ENCODE measurements at regions not wholly inside any gene's neighbourhood (a gene's known extent, or its start where the extent isn't known, plus 50 kb on each side); places are given as distances from the start of the nearest gene placed in this dataset.
"Not testable (repeated sequence)": the region's sequence is repeated elsewhere in the genome, so short reads cannot be mapped to it uniquely, and the experiment has no call there.

DNA sequence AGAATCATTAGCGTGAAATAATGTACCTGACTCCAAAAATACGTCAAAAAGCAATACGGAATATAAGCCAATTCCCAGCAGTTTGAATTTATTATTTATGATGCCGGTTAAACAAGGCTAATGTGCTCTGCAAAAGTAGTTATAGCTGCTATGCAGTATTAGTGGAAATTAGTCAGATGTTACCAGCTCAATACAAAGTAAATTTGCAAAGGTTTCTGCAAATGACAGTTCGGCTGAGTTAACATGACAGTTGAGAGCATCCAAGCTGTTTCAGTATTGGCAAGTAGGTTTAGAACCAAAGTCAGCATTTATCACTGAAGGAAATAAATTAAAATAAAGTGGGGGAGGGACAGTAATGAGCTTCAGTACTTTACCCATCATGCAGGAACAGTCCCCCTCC, 1665.8 kb upstream of the FLRT2 start:
- no peaks in the 10 kb centered on the region for H3K36me3 Mint-ChIP-seq
- no peak overlapping the region for H3K4me3 Mint-ChIP-seq
- ATAC-seq, result no peak
- H3K27me3 Mint-ChIP-seq, result no peaks in the 10 kb centered on the region
- H3K9me3 Mint-ChIP-seq, result peaks cover 10% of the 10 kb centered on the region
- no peak overlapping the region for H3K27ac Mint-ChIP-seq
- H3K4me1 Mint-ChIP-seq, result no peaks in the 10 kb centered on the region

DNA sequence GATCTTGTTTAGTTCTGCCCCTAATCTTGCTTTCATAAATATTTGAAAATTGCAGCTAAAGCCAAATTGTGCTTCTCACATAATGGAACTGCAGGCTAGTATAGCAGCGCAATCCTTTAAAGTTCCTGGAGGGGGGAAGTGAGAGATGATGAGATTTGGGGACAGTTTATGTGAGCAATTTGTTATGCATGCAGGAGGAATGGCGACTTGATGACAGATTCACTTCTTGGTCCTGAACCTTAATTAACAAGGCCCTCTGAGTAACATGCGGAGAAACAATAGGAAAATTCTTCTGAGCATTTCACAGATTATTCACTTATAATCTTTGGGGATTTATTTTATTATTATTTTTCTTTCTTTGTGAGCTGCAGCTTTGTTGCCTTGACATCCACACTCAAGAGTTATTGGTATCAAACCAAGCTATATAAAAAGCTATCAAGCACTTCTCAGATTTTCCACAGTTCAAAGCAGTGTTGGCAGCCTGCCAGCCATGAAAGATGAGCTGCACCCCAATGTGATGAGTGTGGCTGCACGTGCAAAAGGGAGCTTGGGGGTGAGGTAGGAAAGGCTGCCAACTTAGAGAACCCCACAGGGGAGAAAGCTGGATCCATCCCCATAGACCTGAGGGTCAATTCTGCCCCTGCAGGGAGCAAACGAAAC, 1662.2 kb upstream of the FLRT2 start:
- Mint-ChIP-seq H3K4me1 (no peaks in the 10 kb centered on the region), H3K36me3 (no peaks in the 10 kb centered on the region), H3K9me3 (peaks cover 4% of the 10 kb centered on the region), H3K27me3 (no peaks in the 10 kb centered on the region), H3K4me3 (no peak overlapping the region), H3K27ac (no peak overlapping the region)
- ATAC-seq, result no peak

DNA sequence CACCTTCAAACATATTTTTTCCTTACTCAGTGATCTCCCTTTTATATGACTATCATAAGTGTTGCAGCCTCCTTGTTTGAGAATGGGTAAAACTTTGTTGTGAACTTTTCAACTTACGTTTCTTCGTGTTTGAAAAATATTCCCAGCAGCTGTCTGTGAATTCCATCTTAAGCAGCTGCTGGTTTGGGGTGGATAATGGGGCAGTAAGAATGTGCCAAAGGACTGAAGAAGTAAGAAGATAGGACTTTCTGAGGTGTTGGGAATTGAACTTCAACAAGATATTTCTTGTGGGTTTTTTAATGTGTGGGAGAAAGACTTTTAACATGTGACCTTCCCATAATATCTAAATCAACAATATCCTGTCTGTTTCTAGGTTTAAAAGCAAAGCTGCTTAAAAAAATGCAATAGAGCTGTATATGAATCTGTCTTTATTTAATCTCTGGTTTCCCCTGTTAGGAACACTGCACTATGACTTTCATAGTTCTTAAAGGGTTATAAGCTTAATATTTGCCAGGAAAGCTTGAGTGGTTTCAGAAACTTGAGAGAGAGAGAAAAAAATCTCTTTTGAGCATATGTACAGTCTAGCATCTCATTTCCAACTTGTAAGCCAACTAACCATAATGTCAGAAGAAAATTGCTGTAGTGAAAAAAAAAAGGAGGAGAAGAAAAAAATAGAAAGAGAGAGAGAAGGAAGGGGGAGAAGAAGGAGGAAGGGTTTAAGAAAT, 1659.2 kb upstream of the FLRT2 start:
- H3K27me3 Mint-ChIP-seq, result no peaks in the 10 kb centered on the region
- no peak overlapping the region for H3K4me3 Mint-ChIP-seq
- H3K27ac Mint-ChIP-seq, result no peak overlapping the region
- ATAC-seq, result no peak
- no peaks in the 10 kb centered on the region for H3K4me1 Mint-ChIP-seq
- no peaks in the 10 kb centered on the region for H3K36me3 Mint-ChIP-seq
- no peaks in the 10 kb centered on the region for H3K9me3 Mint-ChIP-seq

DNA sequence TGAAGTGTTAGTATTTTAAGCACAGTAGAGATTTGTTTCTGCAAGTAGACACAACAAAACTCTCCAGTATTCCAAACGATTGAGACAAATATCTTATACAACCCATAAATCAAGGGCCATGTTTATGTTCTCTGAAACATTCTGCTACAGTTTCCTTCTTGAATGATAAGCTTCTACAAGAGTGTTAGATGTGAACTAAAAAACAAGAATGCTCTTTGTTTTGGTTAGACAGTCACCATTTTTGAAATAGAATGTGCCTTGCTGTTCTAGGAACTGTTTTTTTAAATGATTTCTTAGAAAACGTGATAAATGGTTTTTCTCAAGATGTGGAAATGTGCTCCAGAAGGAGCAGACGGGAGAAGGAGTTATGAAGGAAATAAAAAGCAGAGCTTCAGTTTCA, 1656.3 kb upstream of the FLRT2 start:
- no peak overlapping the region for H3K4me3 Mint-ChIP-seq
- H3K27me3 Mint-ChIP-seq, result no peaks in the 10 kb centered on the region
- peaks cover 5% of the 10 kb centered on the region for H3K9me3 Mint-ChIP-seq
- H3K27ac Mint-ChIP-seq, result no peak overlapping the region
- no peak for ATAC-seq
- H3K36me3 Mint-ChIP-seq, result no peaks in the 10 kb centered on the region
- no peaks in the 10 kb centered on the region for H3K4me1 Mint-ChIP-seq

DNA sequence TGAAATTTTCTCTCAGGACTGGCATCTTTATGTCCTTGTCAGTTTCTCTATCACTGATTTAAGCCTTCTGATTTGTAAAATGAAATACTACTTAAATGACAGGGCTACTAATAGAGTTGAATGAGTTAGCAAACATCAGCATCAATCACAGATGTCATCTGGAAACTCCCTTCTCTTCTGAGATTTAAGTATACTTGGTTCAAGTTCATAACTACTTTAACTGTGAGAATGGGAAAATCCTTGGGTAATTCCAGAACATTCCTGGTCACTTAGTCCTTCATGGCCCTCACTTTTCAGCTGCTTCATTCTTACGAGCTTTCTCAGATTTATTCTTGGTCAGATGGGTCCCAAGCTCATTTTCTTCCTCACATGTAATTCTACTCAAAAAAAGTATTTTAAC, 1655.3 kb upstream of the FLRT2 start:
- Mint-ChIP-seq H3K27me3 (no peaks in the 10 kb centered on the region), H3K4me1 (no peaks in the 10 kb centered on the region), H3K27ac (no peak overlapping the region), H3K9me3 (peaks cover 5% of the 10 kb centered on the region), H3K36me3 (no peaks in the 10 kb centered on the region), H3K4me3 (no peak overlapping the region)
- no peak for ATAC-seq

DNA sequence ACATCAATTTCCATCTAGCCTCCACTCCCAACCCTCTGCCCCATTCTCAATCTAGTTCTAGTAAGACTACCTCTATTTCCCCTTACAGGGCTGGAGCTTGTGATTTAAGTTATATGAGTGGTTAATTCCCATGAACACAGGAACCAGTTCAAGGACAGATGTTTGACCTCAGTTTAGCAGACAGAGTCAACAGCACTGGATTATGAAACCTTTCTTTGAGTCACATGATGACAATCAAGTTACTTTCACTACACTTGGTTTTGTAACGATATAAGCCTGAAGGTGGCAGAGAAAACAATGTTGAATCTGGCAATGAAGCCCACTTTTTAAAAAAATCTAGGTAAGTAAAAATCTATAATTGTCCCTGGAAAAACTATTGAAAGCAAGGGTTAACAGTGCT, 1646.2 kb upstream of the FLRT2 start:
- H3K9me3 Mint-ChIP-seq, result peaks cover 6% of the 10 kb centered on the region
- H3K27me3 Mint-ChIP-seq, result no peaks in the 10 kb centered on the region
- no peak overlapping the region for H3K4me3 Mint-ChIP-seq
- ATAC-seq, result no peak
- no peaks in the 10 kb centered on the region for H3K36me3 Mint-ChIP-seq
- H3K27ac Mint-ChIP-seq, result no peak overlapping the region
- no peaks in the 10 kb centered on the region for H3K4me1 Mint-ChIP-seq

DNA sequence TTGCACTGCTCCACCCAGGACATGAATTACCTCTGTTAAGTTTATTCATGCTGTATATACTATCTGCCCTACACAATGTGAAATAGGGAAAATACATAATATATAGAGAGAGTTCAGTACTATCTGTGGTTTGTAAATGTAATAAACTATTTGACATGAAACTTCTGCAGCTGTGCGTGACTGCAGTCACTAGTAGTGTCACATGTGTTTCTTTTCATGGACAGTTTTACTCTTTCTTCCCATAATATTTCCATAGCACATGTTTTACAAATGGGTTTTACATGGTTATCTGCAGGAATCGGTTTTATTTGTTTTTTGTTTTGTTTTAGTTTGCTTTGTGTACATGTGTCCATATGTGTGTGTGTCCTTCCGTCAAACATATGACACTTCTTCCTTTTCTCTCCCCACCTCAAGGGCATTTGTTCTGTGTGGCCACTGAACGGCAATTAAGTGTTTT, 1644.1 kb upstream of the FLRT2 start:
- Mint-ChIP-seq H3K27ac (no peak overlapping the region), H3K4me1 (no peaks in the 10 kb centered on the region), H3K36me3 (no peaks in the 10 kb centered on the region), H3K27me3 (no peaks in the 10 kb centered on the region), H3K4me3 (no peak overlapping the region), H3K9me3 (peaks cover 3% of the 10 kb centered on the region)
- ATAC-seq, result no peak

DNA sequence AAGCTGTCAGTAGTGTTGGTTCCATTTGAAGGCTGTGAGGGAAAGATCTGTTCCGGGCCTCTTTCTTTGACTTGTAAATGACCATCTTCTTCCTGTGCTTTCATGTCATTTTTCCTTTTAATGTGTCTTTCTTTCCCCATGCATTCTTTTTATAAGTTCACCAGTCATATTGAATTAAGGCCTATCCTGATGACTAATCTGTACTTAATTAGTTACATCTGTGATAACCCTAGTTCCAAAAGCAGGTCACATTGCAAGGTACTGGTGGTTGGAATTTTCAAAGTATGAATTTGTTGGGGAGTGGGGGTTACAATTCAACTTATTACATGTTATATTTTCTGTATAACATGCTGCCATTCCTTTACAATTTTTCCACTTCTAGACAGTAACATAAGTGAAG, 1642.1 kb upstream of the FLRT2 start:
- ATAC-seq, result no peak
- H3K36me3 Mint-ChIP-seq, result no peaks in the 10 kb centered on the region

DNA sequence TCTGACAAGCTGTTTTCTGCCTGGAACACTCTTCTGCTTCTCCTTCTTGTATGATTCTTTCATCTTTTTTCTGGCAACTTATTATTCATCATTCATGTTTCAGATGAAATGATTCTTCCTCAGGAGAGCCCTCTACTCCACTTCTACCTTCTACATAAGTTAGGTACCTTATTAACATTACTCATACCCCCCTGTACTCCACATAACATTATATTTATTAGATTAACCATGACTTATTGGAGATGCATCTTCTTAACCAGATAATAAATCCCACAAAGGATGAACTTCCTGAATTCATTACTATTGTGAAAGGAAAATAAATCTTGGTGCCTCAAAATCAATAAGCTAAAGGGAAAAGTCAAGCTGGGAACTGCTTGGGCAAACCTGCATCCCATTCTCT, 1636.5 kb upstream of the FLRT2 start:
- no peaks in the 10 kb centered on the region for H3K36me3 Mint-ChIP-seq

More for the DNA sequence above, 1642.1 kb upstream of the FLRT2 start:
- H3K27me3 Mint-ChIP-seq, result no peaks in the 10 kb centered on the region
- H3K9me3 Mint-ChIP-seq, result peaks cover 3% of the 10 kb centered on the region
- H3K4me3 Mint-ChIP-seq, result no peak overlapping the region
- no peak overlapping the region for H3K27ac Mint-ChIP-seq
- H3K4me1 Mint-ChIP-seq, result no peaks in the 10 kb centered on the region

DNA sequence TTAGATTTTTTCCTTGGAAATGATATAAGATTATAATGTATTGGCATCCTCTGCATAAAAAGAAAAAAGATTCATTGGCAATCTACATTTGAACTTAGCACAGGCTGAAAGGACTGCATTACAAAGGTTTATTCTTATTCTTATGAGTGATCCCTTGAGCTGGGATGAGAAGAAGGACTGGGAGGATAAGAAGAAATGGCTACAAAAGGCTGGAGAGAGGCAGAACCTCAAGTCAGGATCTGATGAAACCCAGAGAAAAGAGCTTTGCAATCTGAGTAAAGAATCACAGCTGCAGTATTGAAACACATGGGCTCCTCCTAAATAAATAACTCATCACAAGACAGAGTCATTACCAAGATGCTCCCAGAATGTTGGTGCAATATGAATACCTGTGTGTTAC, 1635.4 kb upstream of the FLRT2 start:
- no peak overlapping the region for H3K4me3 Mint-ChIP-seq
- no peaks in the 10 kb centered on the region for H3K27me3 Mint-ChIP-seq
- H3K4me1 Mint-ChIP-seq, result no peaks in the 10 kb centered on the region
- no peak overlapping the region for H3K27ac Mint-ChIP-seq
- no peak for ATAC-seq
- no peaks in the 10 kb centered on the region for H3K36me3 Mint-ChIP-seq
- H3K9me3 Mint-ChIP-seq, result peaks cover 6% of the 10 kb centered on the region

More for the DNA sequence above, 1636.5 kb upstream of the FLRT2 start:
- no peak overlapping the region for H3K4me3 Mint-ChIP-seq
- peaks cover 6% of the 10 kb centered on the region for H3K9me3 Mint-ChIP-seq
- H3K27ac Mint-ChIP-seq, result no peak overlapping the region
- H3K27me3 Mint-ChIP-seq, result no peaks in the 10 kb centered on the region
- no peaks in the 10 kb centered on the region for H3K4me1 Mint-ChIP-seq
- no peak for ATAC-seq

DNA sequence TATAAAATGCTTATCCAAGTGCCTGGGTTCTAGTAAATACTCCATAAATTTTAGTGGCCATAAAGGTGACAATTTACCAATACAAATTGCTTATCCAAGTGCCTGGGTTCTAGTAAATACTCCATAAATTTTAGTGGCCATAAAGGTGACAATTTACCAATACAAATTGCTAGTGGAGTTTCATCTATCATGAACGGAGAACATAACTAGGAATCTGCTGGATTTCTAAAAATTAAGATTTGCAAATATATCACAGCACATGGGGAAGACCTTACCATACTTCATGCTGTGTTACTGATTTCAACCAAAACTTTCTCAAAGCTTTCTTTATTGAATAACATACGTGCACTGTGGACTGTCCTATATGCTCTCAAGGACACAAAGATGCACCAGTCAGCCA, 1631.4 kb upstream of the FLRT2 start:
- not testable (repeated sequence) for H3K27me3 Mint-ChIP-seq, H3K9me3 Mint-ChIP-seq, H3K36me3 Mint-ChIP-seq, ATAC-seq, H3K4me3 Mint-ChIP-seq, H3K4me1 Mint-ChIP-seq, H3K27ac Mint-ChIP-seq

DNA sequence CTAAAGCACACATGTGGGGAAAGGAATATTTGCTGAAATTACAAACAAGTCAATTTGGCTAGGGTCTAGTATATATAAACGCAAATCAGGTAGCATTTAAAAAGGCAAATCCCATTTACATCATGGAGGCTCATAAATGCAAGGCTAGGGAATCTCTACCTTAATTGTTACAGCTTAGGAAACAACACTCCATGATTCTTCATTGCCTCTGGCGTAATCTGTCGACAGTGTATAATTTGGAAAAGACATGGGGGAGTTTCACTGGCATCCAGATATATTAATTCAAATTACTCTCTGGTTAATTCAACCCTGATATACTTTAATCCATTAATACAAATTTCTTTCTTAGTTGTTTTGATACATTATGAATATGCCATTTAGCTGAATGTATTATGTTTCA, 1630.2 kb upstream of the FLRT2 start:
- Mint-ChIP-seq H3K27me3 (no peaks in the 10 kb centered on the region), H3K4me1 (no peaks in the 10 kb centered on the region), H3K27ac (no peak overlapping the region), H3K4me3 (no peak overlapping the region), H3K36me3 (no peaks in the 10 kb centered on the region), H3K9me3 (no peaks in the 10 kb centered on the region)
- ATAC-seq, result no peak

DNA sequence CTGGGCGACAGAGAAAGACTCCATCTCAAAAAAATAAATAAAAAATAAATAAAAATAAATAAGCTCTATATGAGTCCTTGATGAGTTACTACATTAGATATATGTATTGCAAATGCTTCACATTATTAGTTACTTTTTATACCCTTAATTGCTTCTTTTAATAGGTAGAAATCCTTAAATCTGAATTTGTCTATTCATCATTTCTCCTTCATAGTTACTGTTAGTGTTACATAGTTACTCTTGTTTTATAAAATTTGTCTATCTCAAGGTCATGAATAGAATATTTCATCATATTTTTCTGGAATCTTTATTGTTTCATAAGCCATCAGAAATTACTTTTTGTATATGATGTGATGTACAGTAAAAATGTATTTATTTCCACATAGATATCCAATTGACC, 1624.8 kb upstream of the FLRT2 start:
- Mint-ChIP-seq H3K36me3 (no peaks in the 10 kb centered on the region), H3K27me3 (no peaks in the 10 kb centered on the region), H3K9me3 (no peaks in the 10 kb centered on the region), H3K4me3 (no peak overlapping the region), H3K4me1 (no peaks in the 10 kb centered on the region), H3K27ac (no peak overlapping the region)
- ATAC-seq, result no peak

DNA sequence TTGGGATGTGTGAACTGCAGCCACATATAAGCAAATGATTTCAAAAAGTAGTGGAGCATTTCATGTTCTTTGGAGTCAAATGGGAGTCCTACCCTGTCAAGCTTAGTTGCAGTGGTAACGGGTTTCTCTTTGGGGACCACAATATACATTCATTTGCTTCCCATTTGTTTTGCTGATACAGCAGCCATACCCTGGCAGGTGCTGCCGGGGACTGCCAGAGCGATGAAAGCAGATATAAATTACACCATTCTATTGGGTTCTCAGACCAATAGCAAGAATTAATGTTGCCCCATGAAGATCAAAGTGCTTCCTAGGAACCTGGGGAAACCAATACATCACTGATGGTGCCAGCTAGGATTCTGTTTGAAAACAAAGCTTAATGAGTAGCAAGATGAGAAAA, 1621.5 kb upstream of the FLRT2 start:
- H3K9me3 Mint-ChIP-seq, result peaks cover 3% of the 10 kb centered on the region
- ATAC-seq, result no peak

DNA sequence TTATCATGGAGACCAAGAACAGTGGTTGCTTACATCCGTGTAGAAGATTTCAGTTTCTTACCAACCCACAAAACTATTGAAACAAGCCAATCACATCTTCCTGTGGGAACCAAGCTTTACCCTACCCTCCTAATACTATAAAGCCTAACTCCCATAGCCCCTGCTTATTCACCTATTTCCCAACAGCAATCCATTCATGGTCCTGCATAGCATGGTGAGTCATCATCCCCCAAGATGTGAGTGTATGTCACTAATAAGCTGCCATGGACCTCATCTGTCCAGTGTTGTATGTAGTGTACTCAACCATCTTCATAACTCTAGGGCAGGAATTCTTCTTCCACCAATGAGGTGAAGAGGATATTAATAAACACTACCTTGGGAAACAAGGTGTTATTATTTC, 1620.4 kb upstream of the FLRT2 start:
- Mint-ChIP-seq H3K27me3 (no peaks in the 10 kb centered on the region), H3K9me3 (peaks cover 6% of the 10 kb centered on the region), H3K4me1 (no peaks in the 10 kb centered on the region), H3K4me3 (no peak overlapping the region), H3K27ac (no peak overlapping the region), H3K36me3 (no peaks in the 10 kb centered on the region)
- ATAC-seq, result no peak

More for the DNA sequence above, 1621.5 kb upstream of the FLRT2 start:
- no peak overlapping the region for H3K4me3 Mint-ChIP-seq
- H3K27me3 Mint-ChIP-seq, result no peaks in the 10 kb centered on the region
- H3K36me3 Mint-ChIP-seq, result no peaks in the 10 kb centered on the region
- no peaks in the 10 kb centered on the region for H3K4me1 Mint-ChIP-seq
- H3K27ac Mint-ChIP-seq, result no peak overlapping the region

DNA sequence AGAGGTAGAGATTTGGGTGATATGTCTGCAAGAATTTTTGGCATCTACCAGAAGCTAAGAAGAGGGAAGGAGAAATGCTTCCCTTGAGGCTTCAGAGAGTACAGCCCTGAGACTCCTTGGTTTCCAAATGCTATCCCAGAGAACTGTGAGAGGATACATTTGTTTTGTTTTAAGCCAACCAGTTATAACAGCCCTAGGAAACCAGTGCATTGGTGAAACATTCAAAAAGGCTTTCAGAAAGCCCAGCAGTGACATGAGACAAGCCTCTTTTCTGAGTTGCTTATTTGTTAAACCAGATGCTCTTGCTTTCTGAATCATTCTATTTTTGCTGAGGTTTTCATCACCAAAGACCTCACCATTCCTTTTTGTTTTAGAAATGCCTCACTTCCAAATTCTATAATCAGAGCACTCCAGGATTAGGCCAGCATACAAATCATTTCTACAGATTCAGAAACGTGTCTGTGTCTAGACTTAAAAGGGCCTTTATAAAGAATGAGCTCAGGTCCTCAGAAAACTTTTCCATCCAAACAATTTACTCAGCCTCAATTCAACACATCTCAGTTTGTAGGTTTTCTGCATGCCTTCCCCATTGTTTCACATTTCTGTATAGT, 1617.8 kb upstream of the FLRT2 start:
- Mint-ChIP-seq H3K27me3 (no peaks in the 10 kb centered on the region), H3K4me3 (no peak overlapping the region), H3K4me1 (no peaks in the 10 kb centered on the region), H3K27ac (no peak overlapping the region), H3K36me3 (no peaks in the 10 kb centered on the region), H3K9me3 (peaks cover 13% of the 10 kb centered on the region)
- no peak for ATAC-seq

Data from stimulated activated memory B cell treated with anti-CD40 and anti-IgM and Interleukin-4, amounts not matched to agents 10 μg/mL and 1 μg/mL and 100 μg/mL, for 72 hours (primary cell).